OCI-LY7 (cell line): ENCODE measurements at regions not wholly inside any gene's neighbourhood (a gene's known extent, or its start where the extent isn't known, plus 50 kb on each side); places are given as distances from the start of the nearest gene placed in this dataset.

Experiments
- BruUV-seq: library from RNA; stranded (reverse); fragments of 400-500 nt; replicated peaks from 2 replicates; lab custom pipeline; 2021; lab: Mats Ljungman, UMichigan
- CTCF ChIA-PET: fragments of 300-600 bp; sonication (Branson Sonifier 250); formaldehyde crosslinking; loops from one replicate; lab custom pipeline; 2022; ENCODE audit warnings: antibody characterized with exemption; ENCODE audit not compliant: unreplicated experiment; lab: Charles Lee
- POLR2A ChIA-PET: fragments of 300-600 bp; sonication (Branson Sonifier 250); formaldehyde crosslinking; loops from one replicate; lab custom pipeline; 2022; ENCODE audit warnings: antibody characterized with exemption; lab: Charles Lee
- DNase-seq: peaks from one replicate; pipeline ENCODE4 v3.0.0-alpha.2; 2015; ENCODE audit warnings: low spot score
- H2AFZ ChIP-seq: fragments of 200-600 bp; sonication (generic), shearing (Covaris generic); 2 replicates; pipeline ENCODE4 v1.6.1; 2014; ENCODE audit warnings: mild to moderate bottlenecking, antibody characterized with exemption, low read length, moderate library complexity
- H3K27ac ChIP-seq: fragments of 200-600 bp; sonication (generic); 2 replicates; pipeline ENCODE4 v1.5.1; 2014; ENCODE audit warnings: mixed run types, low read depth, mild to moderate bottlenecking, moderate library complexity, low read length, inconsistent platforms; ENCODE audit not compliant: poor library complexity, severe bottlenecking
- H3K36me3 ChIP-seq: fragments of 200-600 bp; sonication (generic); 2 replicates; pipeline ENCODE4 v1.6.1; 2014; ENCODE audit warnings: mild to moderate bottlenecking, antibody characterized with exemption, low read length, moderate library complexity, mixed read lengths; ENCODE audit not compliant: insufficient read depth
- H3K4me1 ChIP-seq: fragments of 200-600 bp; sonication (generic); 2 replicates; pipeline ENCODE4 v1.5.1; 2014; ENCODE audit warnings: mild to moderate bottlenecking, low read length; ENCODE audit not compliant: insufficient read depth, poor library complexity, severe bottlenecking
- H3K4me2 ChIP-seq: fragments of 200-600 bp; sonication (generic); 2 replicates; pipeline ENCODE4 v1.6.1; 2014; ENCODE audit warnings: mild to moderate bottlenecking, low read length
- H3K4me3 ChIP-seq: fragments of 200-600 bp; sonication (generic); 2 replicates; pipeline ENCODE4 v1.5.1; 2014; ENCODE audit warnings: mild to moderate bottlenecking, low read depth, low read length; ENCODE audit not compliant: poor library complexity, severe bottlenecking
- H3K79me2 ChIP-seq: fragments of 200-600 bp; sonication (generic); 2 replicates; pipeline ENCODE4 v1.6.1; 2016; ENCODE audit warnings: low read depth, mild to moderate bottlenecking, low read length, moderate library complexity, mixed read lengths; ENCODE audit not compliant: insufficient read depth
- H3K9me2 ChIP-seq: fragments of 200-600 bp; sonication (generic); 2 replicates; pipeline ENCODE4 v1.6.1; 2016; ENCODE audit warnings: mild to moderate bottlenecking, low read length, mixed read lengths; ENCODE audit not compliant: insufficient read depth
- H3K9me3 ChIP-seq: fragments of 200-600 bp; sonication (generic); 2 replicates; pipeline ENCODE4 v1.6.1; 2014; ENCODE audit warnings: mild to moderate bottlenecking, mixed run types, low read length, mixed read lengths
- H4K20me1 ChIP-seq: fragments of 200-600 bp; sonication (generic); 2 replicates; pipeline ENCODE4 v1.6.1; 2014; ENCODE audit warnings: mild to moderate bottlenecking, antibody characterized with exemption, low read length, moderate library complexity, mixed read lengths; ENCODE audit not compliant: insufficient read depth
- CTCF ChIP-seq: fragments of 200-600 bp; sonication (generic); conservative IDR thresholded peaks from 2 replicates; pipeline ENCODE4 v1.5.1; 2014; ENCODE audit warnings: mild to moderate bottlenecking, antibody characterized with exemption, low read length, moderate library complexity, mixed read lengths
- EZH2phosphoT487 ChIP-seq: fragments of 200-600 bp; sonication (generic); IDR thresholded peaks from 2 replicates; pipeline ENCODE4 v1.6.1; 2018; ENCODE audit warnings: low read depth, borderline replicate concordance, mild to moderate bottlenecking, mixed run types, antibody characterized with exemption, low read length, moderate library complexity, mixed read lengths
- intact Hi-C: fragments of 100-400 bp; cut with micrococcal nuclease; formaldehyde crosslinking; loops from one replicate; pipeline ENCODE4 v1.10.0; 2022; ENCODE audit not compliant: unreplicated experiment

GRCh38 chr2:8484502-8485283 is 197.2 kb upstream of the ID2 start:
- Histone ChIP-seq H3K27ac (no peak overlapping the region), H4K20me1 (no peaks in the 10 kb centered on the region), H2AFZ (no peak overlapping the region), H3K9me2 (no peaks in the 10 kb centered on the region), H3K79me2 (peaks cover 6% of the 10 kb centered on the region; the same call in 1 of the 2 replicates), H3K9me3 (no peaks in the 10 kb centered on the region), H3K36me3 (peaks cover 18% of the 10 kb centered on the region), H3K4me3 (no peak overlapping the region), H3K4me2 (no peak overlapping the region), H3K4me1 (peaks cover 66% of the 10 kb centered on the region)
- ChIA-PET CTCF (interaction anchor here (0.9 kb wide), 1 partner anchor 11 kb away, joined by 4 read pairs; no protein-coding TSS in a partner anchor), POLR2A (interaction anchor here (1.2 kb wide), 1 partner anchor 9 kb away, joined by 4 read pairs; no protein-coding TSS in a partner anchor)
- no TSS peak for BruUV-seq
- intact Hi-C loops: no loop called here
- TF ChIP-seq EZH2phosphoT487 (no peak), CTCF (no peak)
- no peak for DNase-seq

- no peaks in the 10 kb centered on the region for H3K79me2 ChIP-seq
- CTCF ChIA-PET: no interaction called here
- no peak overlapping the region for H3K4me3 ChIP-seq
- H3K9me3 ChIP-seq: no peaks in the 10 kb centered on the region
- H4K20me1 ChIP-seq: no peaks in the 10 kb centered on the region
- no peak overlapping the region for H2AFZ ChIP-seq
- intact Hi-C loops: no loop called here
- H3K36me3 ChIP-seq: peaks cover 18% of the 10 kb centered on the region
- peaks cover 64% of the 10 kb centered on the region for H3K4me1 ChIP-seq
- H3K4me2 ChIP-seq: no peak overlapping the region
- BruUV-seq: no TSS peak
- no peak overlapping the region for H3K27ac ChIP-seq
- no peaks in the 10 kb centered on the region for H3K9me2 ChIP-seq
- POLR2A ChIA-PET: interaction anchor here (0.7 to 1.2 kb wide), 2 partner anchors 10 to 89 kb away, joined by 4 read pairs; no protein-coding TSS in a partner anchor
- DNase-seq: no peak
- TF ChIP-seq EZH2phosphoT487 (no peak), CTCF (no peak)
Observed at GRCh38 chr2:8485736-8486135, 196.1 kb upstream of the ID2 start.

DNA sequence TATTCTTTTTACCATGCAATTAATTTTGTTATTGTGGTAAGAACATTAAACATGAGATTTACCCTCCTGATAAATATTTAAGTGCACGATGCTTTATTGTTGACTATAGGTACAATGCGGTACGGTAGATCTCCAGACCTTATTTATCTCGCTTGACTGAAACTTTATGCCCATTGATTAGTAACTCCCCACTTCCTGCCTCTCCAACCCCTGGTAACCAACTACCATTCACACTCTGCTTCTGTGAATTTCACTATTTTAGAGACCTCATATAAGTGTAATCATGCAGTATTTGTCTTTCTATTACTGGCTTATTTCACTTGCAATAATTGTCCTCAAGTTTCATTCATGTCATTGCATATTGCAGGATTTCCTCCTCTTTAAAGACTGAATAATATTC is 195.7 kb upstream of the ID2 start:
- peaks cover 64% of the 10 kb centered on the region for H3K4me1 ChIP-seq
- H3K4me3 ChIP-seq: no peak overlapping the region
- H3K27ac ChIP-seq: no peak overlapping the region
- ChIA-PET POLR2A (interaction anchor here (0.7 to 1.0 kb wide), 2 partner anchors 52 to 89 kb away, joined by 3 to 4 read pairs; no protein-coding TSS in a partner anchor), CTCF (no interaction called here)
- no TSS peak for BruUV-seq
- H3K4me2 ChIP-seq: no peak overlapping the region
- peaks cover 18% of the 10 kb centered on the region for H3K36me3 ChIP-seq
- H3K9me2 ChIP-seq: no peaks in the 10 kb centered on the region
- no peaks in the 10 kb centered on the region for H4K20me1 ChIP-seq
- no peaks in the 10 kb centered on the region for H3K79me2 ChIP-seq
- intact Hi-C loops: no loop called here
- DNase-seq: no peak
- no peak for TF ChIP-seq CTCF
- no peak for TF ChIP-seq EZH2phosphoT487
- no peak overlapping the region for H2AFZ ChIP-seq
- no peaks in the 10 kb centered on the region for H3K9me3 ChIP-seq
